Astrocyte (in vitro differentiated cells and primary cell): ENCODE measurements at regions not wholly inside any gene's neighbourhood (a gene's known extent, or its start where the extent isn't known, plus 50 kb on each side); places are given as distances from the start of the nearest gene placed in this dataset.

Experiments
- DNase-seq: peaks from one replicate; pipeline ENCODE4 v3.0.0-alpha.2; 2010; ENCODE audit warnings: low read depth
- FAIRE-seq: peaks from 2 replicates; lab custom pipeline; 2011; peaks lifted over from hg19 to GRCh38; lab: Jason Lieb, UNC
- H2AFZ ChIP-seq: 2 replicates; pipeline ENCODE4 v1.6.0; 2012; ENCODE audit warnings: low read depth, low read length, inconsistent platforms
- H3K27ac ChIP-seq: 2 replicates; pipeline ENCODE4 v1.5.1; 2011; ENCODE audit warnings: low read depth, low read length, inconsistent platforms
- H3K27me3 ChIP-seq: 2 replicates; pipeline ENCODE4 v1.6.0; 2011; ENCODE audit warnings: low read length, inconsistent platforms; ENCODE audit not compliant: insufficient read depth
- H3K36me3 ChIP-seq: 2 replicates; pipeline ENCODE4 v1.5.1; 2011; ENCODE audit warnings: low read length, inconsistent platforms; ENCODE audit not compliant: insufficient read depth
- H3K4me1 ChIP-seq: 2 replicates; pipeline ENCODE4 v1.5.1; 2011; ENCODE audit warnings: low read length, inconsistent platforms; ENCODE audit not compliant: insufficient read depth
- H3K4me2 ChIP-seq: 2 replicates; pipeline ENCODE4 v1.6.0; 2012; ENCODE audit warnings: low read length, inconsistent platforms
- H3K4me3 ChIP-seq: 2 replicates; pipeline ENCODE4 v1.5.1; 2011; ENCODE audit warnings: low read depth, mild to moderate bottlenecking, low read length, inconsistent platforms; ENCODE audit not compliant: insufficient read depth
- H3K79me2 ChIP-seq: 2 replicates; pipeline ENCODE4 v1.6.0; 2012; ENCODE audit warnings: mild to moderate bottlenecking, low read length, inconsistent platforms; ENCODE audit not compliant: insufficient read depth
- H3K9ac ChIP-seq: 2 replicates; pipeline ENCODE4 v1.6.0; 2012; ENCODE audit warnings: mild to moderate bottlenecking, low read length, inconsistent platforms
- H3K9me3 ChIP-seq: 2 replicates; pipeline ENCODE4 v1.5.1; 2012; ENCODE audit warnings: low read depth, mild to moderate bottlenecking, low read length, inconsistent platforms; ENCODE audit not compliant: insufficient read depth
- H4K20me1 ChIP-seq: 2 replicates; pipeline ENCODE4 v1.6.0; 2012; ENCODE audit warnings: low read length, inconsistent platforms; ENCODE audit not compliant: insufficient read depth
- H3K27ac Mint-ChIP-seq: one replicate; pipeline ENCODE4 v1.8.0; 2021; ENCODE audit warnings: mild to moderate bottlenecking, mixed read lengths; ENCODE audit not compliant: unreplicated experiment
- H3K27me3 Mint-ChIP-seq: one replicate; pipeline ENCODE4 v1.8.0; 2021; ENCODE audit warnings: low read depth, mixed read lengths; ENCODE audit not compliant: unreplicated experiment
- H3K36me3 Mint-ChIP-seq: one replicate; pipeline ENCODE4 v1.8.0; 2021; ENCODE audit warnings: low read depth, mixed read lengths; ENCODE audit not compliant: unreplicated experiment
- H3K4me1 Mint-ChIP-seq: one replicate; pipeline ENCODE4 v1.8.0; 2021; ENCODE audit warnings: low read depth, mixed read lengths; ENCODE audit not compliant: unreplicated experiment
- H3K4me3 Mint-ChIP-seq: one replicate; pipeline ENCODE4 v1.8.0; 2021; ENCODE audit warnings: mild to moderate bottlenecking, moderate library complexity, mixed read lengths; ENCODE audit not compliant: unreplicated experiment
- H3K9me3 Mint-ChIP-seq: one replicate; pipeline ENCODE4 v1.8.0; 2021; ENCODE audit warnings: mild to moderate bottlenecking, mixed read lengths; ENCODE audit not compliant: unreplicated experiment
- CTCF ChIP-seq: IDR thresholded peaks from 2 replicates; pipeline ENCODE4 v1.5.1; 2011; ENCODE audit warnings: low read depth, mild to moderate bottlenecking, inconsistent platforms, low read length, moderate library complexity; ENCODE audit not compliant: insufficient read depth
- EZH2 ChIP-seq: IDR thresholded peaks from 2 replicates; pipeline ENCODE4 v1.6.1; 2012; ENCODE audit warnings: mild to moderate bottlenecking, low read length, inconsistent platforms; ENCODE audit not compliant: insufficient read depth

- Histone ChIP-seq H3K4me3 (no peak overlapping the region), H4K20me1 (no peaks in the 10 kb centered on the region), H3K36me3 (no peaks in the 10 kb centered on the region), H3K9me3 (no peaks in the 10 kb centered on the region), H3K9ac (no peak overlapping the region), H3K27ac (no peak overlapping the region), H3K27me3 (peaks cover 10% of the 10 kb centered on the region), H3K79me2 (no peaks in the 10 kb centered on the region), H3K4me2 (no peak overlapping the region), H2AFZ (no peak overlapping the region), H3K4me1 (no peaks in the 10 kb centered on the region)
- DNase-seq (no peak), FAIRE-seq (no peak)
- Mint-ChIP-seq H3K27me3 (peaks cover 52% of the 10 kb centered on the region), H3K4me3 (no peak overlapping the region), H3K27ac (no peak overlapping the region), H3K4me1 (no peaks in the 10 kb centered on the region), H3K9me3 (no peaks in the 10 kb centered on the region), H3K36me3 (no peaks in the 10 kb centered on the region)
- TF ChIP-seq CTCF, result no peak
- TF ChIP-seq EZH2, result no peak
Observed at GRCh38 chr17:73950593-73950914, 252.9 kb upstream of the RPL38 start.

- Histone ChIP-seq H2AFZ (peak overlapping the region; percentile 34), H3K4me1 (no peaks in the 10 kb centered on the region), H3K27me3 (peaks cover 10% of the 10 kb centered on the region), H4K20me1 (no peaks in the 10 kb centered on the region), H3K9me3 (no peaks in the 10 kb centered on the region), H3K27ac (no peak overlapping the region), H3K36me3 (no peaks in the 10 kb centered on the region), H3K9ac (no peak overlapping the region), H3K4me3 (no peak overlapping the region), H3K4me2 (peak overlapping the region; percentile 46), H3K79me2 (no peaks in the 10 kb centered on the region)
- FAIRE-seq, result no peak
- Mint-ChIP-seq H3K27me3 (peaks cover 46% of the 10 kb centered on the region), H3K4me3 (no peak overlapping the region), H3K9me3 (no peaks in the 10 kb centered on the region), H3K4me1 (no peaks in the 10 kb centered on the region), H3K27ac (no peak overlapping the region), H3K36me3 (no peaks in the 10 kb centered on the region)
- DNase-seq, result no peak
- no peak for TF ChIP-seq CTCF
- TF ChIP-seq EZH2, result no peak
Observed at GRCh38 chr17:73952082-73952479, 251.4 kb upstream of the RPL38 start.

GRCh38 chr17:73952480-73953205 is 250.8 kb upstream of the RPL38 start:
- H4K20me1 ChIP-seq, result no peaks in the 10 kb centered on the region
- no peaks in the 10 kb centered on the region for H3K4me1 ChIP-seq
- Mint-ChIP-seq H3K4me3 (no peak overlapping the region), H3K9me3 (no peaks in the 10 kb centered on the region), H3K27ac (no peak overlapping the region), H3K4me1 (no peaks in the 10 kb centered on the region), H3K36me3 (no peaks in the 10 kb centered on the region), H3K27me3 (peaks cover 41% of the 10 kb centered on the region)
- no peak overlapping the region for H3K9ac ChIP-seq
- H3K27me3 ChIP-seq, result peaks cover 10% of the 10 kb centered on the region
- H3K27ac ChIP-seq, result no peak overlapping the region
- no peaks in the 10 kb centered on the region for H3K79me2 ChIP-seq
- DNase-seq (no peak), FAIRE-seq (no peak)
- peak overlapping the region; percentile 46 for H3K4me2 ChIP-seq
- peak overlapping the region; percentile 34 for H2AFZ ChIP-seq
- TF ChIP-seq CTCF, result no peak
- TF ChIP-seq EZH2, result no peak
- no peak overlapping the region for H3K4me3 ChIP-seq
- no peaks in the 10 kb centered on the region for H3K9me3 ChIP-seq
- H3K36me3 ChIP-seq, result no peaks in the 10 kb centered on the region
